Effector memory CD8-positive, alpha-beta T cell (primary cell): ENCODE measurements at regions not wholly inside any gene's neighbourhood (a gene's known extent, or its start where the extent isn't known, plus 50 kb on each side); places are given as distances from the start of the nearest gene placed in this dataset.

Experiments used
- ATAC-seq: fragments of 150-1000 bp; cut with Tn5 transposase; replicated peaks from 2 replicates; pipeline ENCODE4 v1.10.0; 2021; ENCODE audit warnings: mild to moderate bottlenecking, moderate library complexity
- DNase-seq, 3 experiments: peaks; one replicate each; pipeline ENCODE4 v3.0.0; 2021
- H3K27ac Mint-ChIP-seq, 2 donors: one replicate each; pipeline ENCODE4 v1.8.0; 2022; ENCODE audit warnings: mild to moderate bottlenecking in 2 of 2, mixed read lengths in 2 of 2, moderate library complexity in 2 of 2
- H3K27me3 Mint-ChIP-seq, 2 donors: one replicate each; pipeline ENCODE4 v1.8.0; 2022; ENCODE audit warnings: mixed read lengths in 2 of 2
- H3K36me3 Mint-ChIP-seq: one replicate; pipeline ENCODE4 v1.8.0; 2022; ENCODE audit warnings: mild to moderate bottlenecking, moderate library complexity, mixed read lengths; ENCODE audit not compliant: insufficient read depth
- H3K4me1 Mint-ChIP-seq, 2 donors: one replicate each; pipeline ENCODE4 v1.8.0; 2022; ENCODE audit warnings: low read depth in 2 of 2, mixed read lengths in 2 of 2
- H3K4me3 Mint-ChIP-seq, 2 donors: one replicate each; pipeline ENCODE4 v1.8.0; 2022; ENCODE audit warnings: mild to moderate bottlenecking in 2 of 2, mixed read lengths in 2 of 2, moderate library complexity in 2 of 2
- H3K9me3 Mint-ChIP-seq, 2 donors: one replicate each; pipeline ENCODE4 v1.8.0; 2022; ENCODE audit warnings: mixed read lengths in 2 of 2

DNA sequence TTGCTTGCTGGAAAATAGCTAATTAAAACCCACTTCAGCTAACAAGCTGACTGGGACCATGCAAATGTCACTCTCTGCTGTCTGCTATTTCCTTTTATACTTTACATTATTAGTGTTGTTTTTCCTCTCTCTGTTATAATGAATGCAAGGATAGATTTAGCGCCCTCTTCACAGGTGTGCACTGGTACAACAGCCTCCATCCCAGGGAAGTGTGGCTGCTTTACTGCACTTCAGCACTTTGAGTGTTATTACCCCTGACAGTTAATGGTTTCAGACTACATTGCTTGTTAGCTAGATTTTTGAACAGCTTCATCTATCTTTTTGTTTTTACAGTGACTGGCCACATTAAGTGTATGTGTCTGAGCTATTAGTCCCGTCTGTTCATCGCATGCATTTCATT lies 405.7 kb downstream of the RNF144B start:
- ATAC-seq, result no peak
- Mint-ChIP-seq H3K4me1 (no peaks in the 10 kb centered on the region), H3K9me3 (peaks cover 20 to 21% of the 10 kb centered on the region in 2 donors), H3K4me3 (no peak overlapping the region), H3K27me3 (no peaks in the 10 kb centered on the region), H3K36me3 (no peaks in the 10 kb centered on the region), H3K27ac (no peak overlapping the region)
- DNase-seq, result no peak

DNA sequence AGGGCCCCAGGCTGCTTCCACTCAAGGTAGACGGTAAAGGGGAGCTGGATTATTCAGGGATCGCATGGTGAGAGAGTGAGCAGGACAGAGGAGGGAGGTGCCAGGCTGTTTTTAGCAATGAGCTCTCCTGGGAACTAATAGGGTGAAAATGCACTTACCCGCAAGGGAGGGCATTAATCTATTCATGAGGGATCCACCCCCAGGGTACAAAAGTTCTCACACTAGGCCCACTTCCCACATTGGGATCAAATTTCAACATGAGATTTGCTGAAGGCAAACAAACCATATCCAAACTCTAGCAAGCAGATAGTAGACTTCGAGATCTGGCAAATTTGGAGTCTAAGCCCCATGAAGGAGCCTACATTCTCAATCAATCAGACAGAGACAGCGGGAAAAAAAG lies 408.6 kb downstream of the RNF144B start:
- no peaks in the 10 kb centered on the region for H3K4me1 Mint-ChIP-seq
- peaks cover 24 to 29% of the 10 kb centered on the region in 2 donors for H3K9me3 Mint-ChIP-seq
- no peak overlapping the region for H3K27ac Mint-ChIP-seq
- no peaks in the 10 kb centered on the region for H3K27me3 Mint-ChIP-seq
- H3K4me3 Mint-ChIP-seq, result no peak overlapping the region
- DNase-seq, result no peak
- no peaks in the 10 kb centered on the region for H3K36me3 Mint-ChIP-seq
- ATAC-seq, result no peak

DNA sequence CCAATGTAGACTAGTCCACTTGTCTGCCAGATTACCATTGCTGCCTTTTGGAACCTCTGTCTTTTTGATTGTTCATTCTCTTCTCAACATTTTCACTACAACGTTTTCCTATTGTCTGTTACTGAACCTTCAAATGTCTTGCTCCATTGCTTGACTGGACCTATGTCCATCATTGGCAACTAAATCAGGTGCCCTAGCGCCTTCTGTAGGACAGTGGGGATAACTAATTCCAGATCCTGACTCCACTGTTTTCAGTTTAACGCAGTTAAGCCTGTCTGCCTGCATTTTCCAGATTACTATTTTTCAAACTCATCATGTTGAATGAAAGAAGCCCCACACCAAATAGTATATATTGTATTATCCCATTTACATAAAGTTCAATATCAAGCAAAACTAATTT lies 433.6 kb downstream of the RNF144B start:
- Mint-ChIP-seq H3K9me3 (peaks cover 8 to 21% of the 10 kb centered on the region in 2 donors), H3K4me1 (no peaks in the 10 kb centered on the region)

DNA sequence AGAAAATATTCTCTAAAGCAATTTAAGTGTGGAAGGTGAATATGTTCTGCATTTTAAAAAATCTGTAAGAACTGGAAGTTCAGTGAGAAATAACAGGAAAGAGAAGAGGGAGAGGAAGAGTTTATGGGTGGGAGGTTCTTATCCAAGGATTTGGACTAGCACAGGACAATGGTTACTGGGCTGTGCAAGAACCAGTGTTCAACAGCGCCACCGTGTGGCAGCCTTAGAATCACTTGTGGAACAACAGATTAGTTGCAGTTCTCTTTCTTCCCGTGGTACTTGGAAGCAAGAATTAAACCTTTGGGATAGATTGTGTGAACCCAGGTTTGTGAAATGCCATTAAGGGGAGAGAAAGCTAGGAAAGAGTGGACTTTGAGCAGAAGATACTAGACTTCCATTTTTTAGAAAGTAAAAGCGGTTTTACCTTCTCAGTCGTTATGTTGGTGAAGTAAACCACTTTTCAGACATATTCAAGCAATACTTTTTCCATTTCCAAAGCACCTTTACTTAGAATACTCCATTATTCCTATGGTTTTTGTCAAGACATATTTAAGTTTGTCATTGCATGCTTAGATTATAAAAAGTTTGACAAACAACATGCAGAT lies 436.7 kb downstream of the RNF144B start:
- no peaks in the 10 kb centered on the region for H3K36me3 Mint-ChIP-seq
- H3K4me1 Mint-ChIP-seq, result no peaks in the 10 kb centered on the region
- H3K9me3 Mint-ChIP-seq, result peaks cover 18 to 39% of the 10 kb centered on the region in 2 donors
- H3K4me3 Mint-ChIP-seq, result no peak overlapping the region
- ATAC-seq (no peak), DNase-seq (no peak)
- no peak overlapping the region for H3K27ac Mint-ChIP-seq
- no peaks in the 10 kb centered on the region for H3K27me3 Mint-ChIP-seq

More for the DNA sequence above, 433.6 kb downstream of the RNF144B start:
- no peaks in the 10 kb centered on the region for H3K36me3 Mint-ChIP-seq
- H3K27ac Mint-ChIP-seq, result no peak overlapping the region
- no peaks in the 10 kb centered on the region for H3K27me3 Mint-ChIP-seq
- ATAC-seq (no peak), DNase-seq (no peak)
- H3K4me3 Mint-ChIP-seq, result no peak overlapping the region

DNA sequence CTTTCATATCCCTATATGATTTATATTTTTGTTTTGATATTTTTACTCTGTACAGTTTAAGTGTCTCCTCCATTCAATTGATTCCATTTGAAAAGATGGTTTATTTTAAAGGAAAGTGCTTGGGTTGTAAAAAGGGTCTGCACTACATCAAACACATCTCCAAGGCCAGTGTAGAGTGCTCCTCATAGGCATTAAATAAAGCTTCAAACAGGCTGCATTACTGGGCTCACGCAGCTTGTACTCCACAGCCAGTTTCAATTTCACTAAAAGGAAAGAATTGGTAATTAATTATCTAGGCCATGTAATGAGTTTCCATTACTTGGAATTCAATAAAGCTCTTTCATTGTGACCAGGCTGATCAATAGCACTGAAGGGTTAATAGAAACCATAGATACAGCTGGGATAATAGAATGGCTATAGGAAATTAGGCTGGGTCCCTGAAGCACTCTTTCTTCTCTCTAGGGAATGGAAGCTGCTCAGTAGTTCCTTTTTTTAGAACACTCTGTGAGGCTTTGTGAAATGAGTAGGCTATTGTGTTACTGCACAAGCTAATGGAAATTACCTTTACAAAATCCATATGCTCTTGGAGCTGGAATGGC lies 442.2 kb downstream of the RNF144B start:
- Mint-ChIP-seq H3K27ac (no peak overlapping the region), H3K36me3 (no peaks in the 10 kb centered on the region), H3K4me1 (no peaks in the 10 kb centered on the region), H3K4me3 (no peak overlapping the region), H3K27me3 (no peaks in the 10 kb centered on the region), H3K9me3 (peaks cover 18 to 24% of the 10 kb centered on the region in 2 donors)
- no peak for DNase-seq
- ATAC-seq, result no peak

DNA sequence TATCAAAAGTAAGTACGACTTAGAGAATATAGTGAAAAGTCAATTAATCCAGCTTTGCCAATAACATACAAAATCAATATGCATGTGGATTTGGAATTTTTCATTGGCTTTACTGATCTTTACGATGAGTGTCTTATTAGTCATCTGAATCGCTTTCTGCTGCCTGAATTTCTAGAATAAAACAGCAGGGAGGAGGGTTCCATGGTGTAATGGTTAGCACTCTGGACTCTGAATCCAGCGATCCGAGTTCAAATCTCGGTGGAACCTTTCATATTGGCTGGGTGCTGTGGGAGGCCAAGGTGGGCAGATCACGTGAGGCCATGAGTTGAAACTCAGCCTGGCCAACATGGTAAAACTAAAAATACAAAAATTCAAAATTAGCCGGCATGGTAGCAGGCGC lies 448.8 kb downstream of the RNF144B start:
- no peaks in the 10 kb centered on the region for H3K27me3 Mint-ChIP-seq

DNA sequence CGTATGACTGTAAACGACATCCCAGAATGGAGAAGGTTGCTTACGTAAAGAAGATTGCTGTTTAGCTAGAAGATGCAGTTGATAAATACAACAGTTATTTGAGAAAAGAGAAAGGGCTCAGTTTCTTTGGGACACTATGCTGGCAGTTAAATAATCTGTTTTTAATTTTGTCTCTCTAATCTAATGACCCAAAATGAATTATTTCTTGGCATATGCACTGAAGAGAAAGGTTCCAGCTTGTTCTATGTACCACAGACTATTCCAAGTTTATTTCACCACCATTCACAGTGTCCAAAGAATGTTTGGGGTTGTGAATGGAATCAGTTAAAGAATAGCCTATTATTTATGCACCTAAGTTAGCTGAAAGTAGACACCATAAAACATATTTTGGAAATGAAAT lies 449.9 kb downstream of the RNF144B start:
- no peak for ATAC-seq
- H3K36me3 Mint-ChIP-seq, result no peaks in the 10 kb centered on the region
- DNase-seq, result no peak
- no peaks in the 10 kb centered on the region for H3K27me3 Mint-ChIP-seq
- H3K4me3 Mint-ChIP-seq, result no peak overlapping the region
- no peaks in the 10 kb centered on the region for H3K4me1 Mint-ChIP-seq
- no peak overlapping the region for H3K27ac Mint-ChIP-seq
- peaks cover 0 to 5% of the 10 kb centered on the region in 2 donors for H3K9me3 Mint-ChIP-seq

More for the DNA sequence above, 448.8 kb downstream of the RNF144B start:
- Mint-ChIP-seq H3K4me1 (no peaks in the 10 kb centered on the region), H3K4me3 (no peak overlapping the region), H3K27ac (no peak overlapping the region), H3K36me3 (no peaks in the 10 kb centered on the region), H3K9me3 (peaks cover 0 to 5% of the 10 kb centered on the region in 2 donors)
- no peak for DNase-seq
- no peak for ATAC-seq

DNA sequence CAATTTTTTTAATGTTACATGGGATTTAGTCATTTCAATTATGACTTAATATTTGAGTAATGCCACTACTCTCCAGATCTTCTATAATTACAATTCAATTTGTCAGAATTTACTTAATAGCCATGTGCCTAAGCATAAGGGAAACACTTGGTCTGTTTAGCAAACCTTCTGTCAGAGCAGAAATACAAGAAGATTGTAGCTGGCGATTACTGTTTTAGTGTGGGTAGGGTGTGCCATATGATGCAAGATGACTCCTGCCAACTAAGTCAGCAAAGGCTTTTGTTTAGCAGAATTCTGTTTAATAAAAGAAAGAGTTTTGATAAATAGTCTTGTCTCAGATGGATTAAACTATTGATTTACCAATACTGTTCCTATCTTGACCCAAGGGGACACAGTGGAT lies 455.4 kb downstream of the RNF144B start:
- Mint-ChIP-seq H3K4me3 (no peak overlapping the region), H3K36me3 (no peaks in the 10 kb centered on the region), H3K27me3 (no peaks in the 10 kb centered on the region), H3K27ac (no peak overlapping the region), H3K9me3 (peaks cover 0 to 12% of the 10 kb centered on the region in 2 donors), H3K4me1 (no peaks in the 10 kb centered on the region)
- ATAC-seq, result no peak
- DNase-seq, result no peak

DNA sequence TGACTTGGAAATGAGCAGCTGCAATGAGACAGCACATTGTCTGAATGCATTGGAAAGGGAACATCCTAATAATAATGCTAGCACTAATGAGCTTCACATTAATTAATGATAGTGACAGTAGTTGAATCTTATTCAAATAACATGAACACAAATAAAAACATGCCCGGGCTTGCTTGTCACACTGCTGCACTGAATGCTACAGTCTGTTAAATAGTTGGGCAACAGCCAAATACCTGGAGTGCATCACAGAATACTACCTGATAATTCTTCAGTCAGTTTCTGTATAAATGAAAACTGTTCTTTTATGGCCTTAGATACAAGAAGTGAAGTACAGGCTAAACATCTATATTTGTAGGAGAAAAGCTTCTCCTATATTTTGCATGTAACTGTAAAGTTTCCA lies 458.7 kb downstream of the RNF144B start:
- no peaks in the 10 kb centered on the region for H3K27me3 Mint-ChIP-seq
- H3K4me1 Mint-ChIP-seq, result no peaks in the 10 kb centered on the region
- H3K36me3 Mint-ChIP-seq, result no peaks in the 10 kb centered on the region
- no peak for DNase-seq
- no peak for ATAC-seq
- H3K9me3 Mint-ChIP-seq, result peaks cover 7 to 12% of the 10 kb centered on the region in 2 donors
- no peak overlapping the region for H3K27ac Mint-ChIP-seq
- no peak overlapping the region for H3K4me3 Mint-ChIP-seq

DNA sequence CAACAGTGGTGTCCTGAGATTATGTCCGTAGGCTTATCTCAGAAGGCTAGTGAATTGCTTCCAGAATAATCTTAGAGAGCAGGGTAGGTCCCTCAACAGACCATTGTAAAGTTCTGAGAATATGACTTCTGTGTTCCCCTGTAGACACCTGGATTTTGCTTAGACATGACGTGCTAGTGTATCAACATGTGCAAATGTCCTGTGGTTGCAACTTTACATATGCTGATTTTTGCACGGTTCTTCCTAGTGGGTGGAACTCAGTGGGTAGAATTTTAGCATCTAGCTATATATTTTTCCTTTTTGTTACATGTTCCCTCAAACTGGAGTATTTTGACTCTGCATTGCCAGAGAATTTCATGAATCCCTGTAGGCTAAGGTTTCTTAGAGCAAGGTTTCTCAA lies 459.2 kb downstream of the RNF144B start:
- ATAC-seq (no peak), DNase-seq (no peak)
- no peaks in the 10 kb centered on the region for H3K27me3 Mint-ChIP-seq
- no peak overlapping the region for H3K27ac Mint-ChIP-seq
- no peaks in the 10 kb centered on the region for H3K36me3 Mint-ChIP-seq
- no peaks in the 10 kb centered on the region for H3K4me1 Mint-ChIP-seq
- peaks cover 7 to 12% of the 10 kb centered on the region in 2 donors for H3K9me3 Mint-ChIP-seq
- H3K4me3 Mint-ChIP-seq, result no peak overlapping the region

DNA sequence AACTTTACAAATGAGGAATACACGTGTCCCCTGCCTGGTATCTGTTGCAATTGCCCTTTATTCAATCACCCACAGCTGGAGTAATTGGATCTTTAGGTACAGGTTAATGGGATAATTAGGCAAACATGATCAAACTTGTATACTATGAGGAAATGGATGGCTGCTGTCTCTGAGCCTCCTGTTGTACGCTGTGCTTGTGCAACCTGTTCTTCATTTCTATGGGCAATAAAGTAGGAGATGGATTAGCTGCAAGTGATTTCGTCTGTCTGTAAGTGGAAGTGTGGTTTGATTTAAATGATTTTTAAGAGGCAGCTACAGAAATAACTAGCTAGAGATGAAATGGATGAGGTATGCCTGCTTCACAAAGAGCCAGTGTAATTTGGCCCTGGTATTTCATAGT lies 474.1 kb downstream of the RNF144B start:
- DNase-seq, result no peak
- Mint-ChIP-seq H3K4me3 (no peak overlapping the region), H3K27ac (no peak overlapping the region), H3K9me3 (peaks cover 4 to 27% of the 10 kb centered on the region in 2 donors), H3K36me3 (no peaks in the 10 kb centered on the region), H3K4me1 (no peaks in the 10 kb centered on the region), H3K27me3 (no peaks in the 10 kb centered on the region)
- ATAC-seq, result no peak

DNA sequence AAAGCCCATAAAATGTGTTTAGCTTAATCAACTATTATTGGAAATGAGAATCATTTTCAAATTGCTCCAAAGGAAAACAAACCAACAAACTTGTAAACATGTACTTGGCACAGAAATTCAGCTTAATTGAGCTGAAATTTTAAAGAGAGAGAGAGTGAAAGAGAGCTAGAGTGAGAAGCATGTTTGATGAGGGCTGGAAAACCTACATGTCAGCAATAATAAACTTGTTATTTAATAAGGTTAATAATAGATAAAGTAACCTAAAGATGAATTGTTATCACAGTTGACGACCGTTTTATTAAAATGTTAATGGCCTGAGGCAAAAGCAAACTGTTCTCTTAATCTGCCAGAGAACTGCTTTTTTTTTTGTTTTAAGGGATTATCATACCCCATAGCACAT lies 496.1 kb downstream of the RNF144B start:
- H3K27me3 Mint-ChIP-seq, result no peaks in the 10 kb centered on the region
- no peak for ATAC-seq
- no peak overlapping the region for H3K27ac Mint-ChIP-seq

DNA sequence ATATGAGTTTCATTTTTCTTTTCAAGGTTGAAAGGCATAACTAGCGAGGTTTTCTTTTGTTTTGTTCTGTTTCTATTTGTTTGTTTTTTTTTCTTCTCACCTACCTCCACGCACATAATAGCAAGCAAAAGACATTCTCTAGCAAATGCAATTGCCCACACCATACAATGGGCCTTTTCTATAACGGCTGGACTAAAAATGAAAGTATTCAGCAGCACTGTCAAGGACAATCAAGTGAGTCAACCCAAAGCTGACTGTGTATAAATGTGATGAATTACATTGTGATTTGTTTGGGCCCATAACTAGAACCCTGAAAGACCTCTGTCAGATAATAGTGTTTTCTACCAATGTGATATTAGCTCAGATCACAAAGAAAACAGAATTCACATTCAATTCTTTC lies 496.7 kb downstream of the RNF144B start:
- H3K9me3 Mint-ChIP-seq, result peaks cover 2 to 12% of the 10 kb centered on the region in 2 donors
- no peak overlapping the region for H3K4me3 Mint-ChIP-seq
- DNase-seq, result no peak
- no peaks in the 10 kb centered on the region for H3K4me1 Mint-ChIP-seq
- no peak overlapping the region for H3K27ac Mint-ChIP-seq
- H3K36me3 Mint-ChIP-seq, result no peaks in the 10 kb centered on the region
- no peaks in the 10 kb centered on the region for H3K27me3 Mint-ChIP-seq
- ATAC-seq, result no peak

More for the DNA sequence above, 496.1 kb downstream of the RNF144B start:
- Mint-ChIP-seq H3K4me3 (no peak overlapping the region), H3K9me3 (peaks cover 2 to 12% of the 10 kb centered on the region in 2 donors), H3K4me1 (no peaks in the 10 kb centered on the region), H3K36me3 (no peaks in the 10 kb centered on the region)
- no peak for DNase-seq

DNA sequence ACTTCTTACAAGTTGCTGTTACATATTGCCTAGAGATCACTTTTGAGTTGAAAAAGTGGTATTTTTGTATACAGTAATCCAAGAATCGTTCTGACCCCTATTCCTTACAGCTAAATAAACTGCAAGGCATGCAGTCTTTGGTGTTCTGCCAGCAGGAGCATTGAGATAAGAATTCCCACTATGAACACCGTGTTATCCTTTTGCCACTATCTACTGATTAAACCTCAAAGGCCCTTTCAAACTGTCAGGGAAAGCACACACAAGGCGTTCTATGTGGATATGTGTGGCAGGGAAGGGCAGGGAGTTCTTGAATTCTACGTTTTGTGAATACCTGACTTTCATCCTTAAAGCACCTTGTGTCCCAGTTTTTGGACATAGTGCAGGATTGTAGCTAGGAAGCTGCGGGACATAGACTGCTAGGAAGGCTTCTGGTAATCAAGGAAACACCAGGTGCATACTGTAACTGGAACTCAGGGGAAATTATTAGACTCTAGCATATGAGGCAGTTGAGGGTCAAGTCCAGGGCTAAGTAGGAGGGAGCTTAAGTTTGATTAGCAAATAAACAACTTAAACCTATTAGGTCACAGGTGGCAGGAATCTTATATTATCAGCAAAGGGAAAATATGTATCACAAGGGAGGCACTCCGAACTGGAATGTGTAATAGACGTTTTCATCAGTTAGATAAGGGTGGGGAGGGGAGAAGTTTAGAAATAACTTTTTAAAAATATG lies 506.6 kb downstream of the RNF144B start:
- H3K36me3 Mint-ChIP-seq, result no peaks in the 10 kb centered on the region
- ATAC-seq (no peak), DNase-seq (no peak)
- H3K9me3 Mint-ChIP-seq, result peaks cover 3 to 12% of the 10 kb centered on the region in 2 donors
- no peaks in the 10 kb centered on the region for H3K4me1 Mint-ChIP-seq
- H3K4me3 Mint-ChIP-seq, result no peak overlapping the region
- no peaks in the 10 kb centered on the region for H3K27me3 Mint-ChIP-seq
- H3K27ac Mint-ChIP-seq, result no peak overlapping the region
